GM12878 (cell line): ENCODE measurements at regions not wholly inside any gene's neighbourhood (a gene's known extent, or its start where the extent isn't known, plus 50 kb on each side); places are given as distances from the start of the nearest gene placed in this dataset.

ENCODE experiments used
- ATAC-seq: fragments of 200-7000 bp; cut with Tn5 transposase; 3 replicates; pipeline ENCODE4 v1.9.1; 2020; ENCODE audit warnings: mild to moderate bottlenecking, moderate library complexity
- BruUV-seq: library from RNA; stranded (reverse); fragments of 400-500 nt; replicated peaks from 2 replicates; lab custom pipeline; 2021; lab: Mats Ljungman, UMichigan
- CTCF ChIA-PET: fragments of 300-600 bp; sonication (Branson Sonifier 250); formaldehyde crosslinking; extraction: SDS; loops from one replicate; lab custom pipeline; 2021; ENCODE audit warnings: inconsistent platforms; lab: Yijun Ruan, JAX
- POLR2A ChIA-PET: fragments of 350-600 bp; formaldehyde crosslinking; extraction: SDS; loops from one replicate; lab custom pipeline; 2021; ENCODE audit warnings: inconsistent platforms; lab: Charles Lee
- RAD21 ChIA-PET: fragments of 300-600 bp; sonication (Branson Sonifier 250); formaldehyde crosslinking; loops from one replicate; lab custom pipeline; 2023; ENCODE audit warnings: antibody characterized with exemption; ENCODE audit not compliant: unreplicated experiment; lab: Charles Lee
- SMC1A ChIA-PET: fragments of 300-600 bp; sonication (Branson Sonifier 250); formaldehyde crosslinking; loops from one replicate; lab custom pipeline; 2023; ENCODE audit not compliant: unreplicated experiment, uncharacterized antibody; lab: Charles Lee
- DNase-seq: peaks from one replicate; pipeline ENCODE4 v3.0.0-alpha.2; 2011; ENCODE audit warnings: low read depth, low spot score
- FAIRE-seq: peaks from 3 replicates; lab custom pipeline; 2011; peaks lifted over from hg19 to GRCh38; lab: Jason Lieb, UNC
- H2AFZ ChIP-seq: 2 replicates; pipeline ENCODE4 v1.6.0; 2011; ENCODE audit warnings: low read depth, low read length, control low read depth; ENCODE audit not compliant: control insufficient read depth
- H3K27ac ChIP-seq: 2 replicates; pipeline ENCODE4 v1.5.1; 2011; ENCODE audit warnings: control low read depth; ENCODE audit not compliant: control insufficient read depth, insufficient read depth
- H3K27me3 ChIP-seq, 2 experiments: replicated peaks in 1 of 2; 2 replicates each; pipeline versions ENCODE4 v1.6.0 to v1.6.1; 2011; ENCODE audit warnings: low read length in 1 of 2; ENCODE audit not compliant: control insufficient read depth in 2 of 2, insufficient read depth in 2 of 2
- H3K36me3 ChIP-seq, 2 experiments: 2 replicates each; pipeline ENCODE4 v1.5.1; 2011; ENCODE audit warnings: low read length in 1 of 2; ENCODE audit not compliant: control insufficient read depth in 2 of 2, insufficient read depth in 2 of 2
- H3K4me1 ChIP-seq: 2 replicates; pipeline ENCODE4 v1.6.1; 2011; ENCODE audit warnings: mild to moderate bottlenecking, low read length, moderate library complexity, mixed read lengths; ENCODE audit not compliant: control insufficient read depth, insufficient read depth
- H3K4me2 ChIP-seq: 2 replicates; pipeline ENCODE4 v1.6.0; 2011; ENCODE audit warnings: control low read depth; ENCODE audit not compliant: control insufficient read depth, insufficient read depth
- H3K4me3 ChIP-seq: fragments of 200-600 bp; sonication (generic); 2 replicates; pipeline ENCODE4 v1.5.1; 2016
- H3K79me2 ChIP-seq: 2 replicates; pipeline ENCODE4 v1.6.0; 2011; ENCODE audit warnings: low read length; ENCODE audit not compliant: control insufficient read depth, insufficient read depth
- H3K9ac ChIP-seq: 2 replicates; pipeline ENCODE4 v1.8.0; 2011; ENCODE audit warnings: low read length, control low read depth, mixed read lengths; ENCODE audit not compliant: control insufficient read depth, insufficient read depth
- H3K9me3 ChIP-seq: replicated peaks from 3 replicates; pipeline ENCODE4 v1.5.1; 2011; ENCODE audit warnings: mild to moderate bottlenecking, low read length; ENCODE audit not compliant: control insufficient read depth, insufficient read depth
- H4K20me1 ChIP-seq: 2 replicates; pipeline ENCODE4 v1.6.0; 2011; ENCODE audit not compliant: control insufficient read depth, insufficient read depth
- CHD2 ChIP-seq: IDR thresholded peaks from 2 replicates; pipeline ENCODE4 v1.6.1; 2011; ENCODE audit warnings: low read depth, low read length, improper control_type of control experiment, borderline replicate concordance
- HDAC6 ChIP-seq: fragments of 200-600 bp; sonication (generic); IDR thresholded peaks from one replicate; pipeline ENCODE4 v1.8.0; 2017; ENCODE audit warnings: antibody characterized with exemption; ENCODE audit not compliant: unreplicated experiment
- NR2C2 ChIP-seq: IDR thresholded peaks from 2 replicates; pipeline ENCODE4 v1.6.1; 2011; ENCODE audit warnings: borderline replicate concordance, low read depth; ENCODE audit not compliant: control insufficient read depth, insufficient read length
- RFX5 ChIP-seq: IDR thresholded peaks from 2 replicates; pipeline ENCODE4 v1.6.1; 2011; ENCODE audit warnings: low read depth, low read length, improper control_type of control experiment
- STAT3 ChIP-seq: IDR thresholded peaks from 2 replicates; pipeline ENCODE4 v1.6.1; 2011; ENCODE audit warnings: low read depth, low read length, improper control_type of control experiment
- WGBS: methylation state at CpG from one replicate; pipeline ENCODE4 v1.1.6; 2016; ENCODE audit warnings: low lambda C conversion rate; ENCODE audit not compliant: insufficient replicate concordance, insufficient coverage; ENCODE audit errors: missing lambda C conversion rate; 5-methylcytosine and 5-hydroxymethylcytosine counted together
- in situ Hi-C: fragments of 300-500 bp; cut with MboI; formaldehyde crosslinking; loops from 9 replicates; pipeline ENCODE4 v1.14.3; 2018; ENCODE audit warnings: mixed read lengths
- intact Hi-C: fragments of 100-400 bp; cut with micrococcal nuclease; formaldehyde crosslinking; loops from one replicate; pipeline ENCODE4 v1.14.2; 2022; ENCODE audit not compliant: unreplicated experiment
- TF ChIP-seq, protein P1 (sequence below): IDR thresholded peaks from 2 replicates; pipeline ENCODE4 v1.6.1; 2011; ENCODE audit warnings: borderline replicate concordance, low read depth, mild to moderate bottlenecking, moderate library complexity, mixed read lengths, low read length; ENCODE audit not compliant: insufficient read depth; ENCODE audit errors: extremely low read length

DNA sequence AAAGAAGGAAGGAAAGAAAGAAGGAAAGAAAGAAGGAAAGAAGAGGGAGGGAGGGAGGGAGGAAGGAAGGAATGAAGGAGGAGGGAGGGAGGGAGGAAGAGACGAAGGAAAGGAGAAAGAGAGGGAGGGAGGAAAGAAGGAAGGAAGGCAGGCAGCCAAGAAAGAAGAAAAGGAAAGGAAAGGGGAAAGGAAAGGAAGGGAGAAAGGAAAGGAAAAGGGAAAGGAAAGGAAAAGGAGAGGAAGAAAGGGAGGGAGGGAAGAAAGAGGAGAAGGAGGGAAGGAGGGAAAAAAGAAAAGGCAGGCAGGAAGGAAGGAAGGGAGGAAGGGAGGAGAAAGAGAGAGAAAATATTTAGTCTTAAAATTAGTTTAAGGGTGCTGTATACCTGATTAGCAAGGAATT lies 704.1 kb downstream of the LUZP2 start:
- no peak for TF ChIP-seq STAT3
- TF ChIP-seq CHD2 = no peak
- no peak for TF ChIP-seq NR2C2
- TF ChIP-seq RFX5 = no peak
- no peak for TF ChIP-seq HDAC6
- DNase-seq (no peak), ATAC-seq (no peak), FAIRE-seq (no peak)
- no peaks in the 10 kb centered on the region for H3K9me3 ChIP-seq
- H3K27me3 ChIP-seq = no peaks in the 10 kb centered on the region
- H3K36me3 ChIP-seq = no peaks in the 10 kb centered on the region
- SMC1A ChIA-PET = no interaction called here
- RAD21 ChIA-PET = no interaction called here
- no peaks in the 10 kb centered on the region for H3K4me1 ChIP-seq
- no peak overlapping the region for H3K9ac ChIP-seq
- intact Hi-C loops = no loop called here
- no peaks in the 10 kb centered on the region for H4K20me1 ChIP-seq
- no TSS peak for BruUV-seq
- CTCF ChIA-PET = no interaction called here
- WGBS = 0% methylated on average over 1 of the region's 1 CpG
- H3K4me2 ChIP-seq = no peak overlapping the region
- no peak overlapping the region for H3K4me3 ChIP-seq
- H2AFZ ChIP-seq = no peak overlapping the region
- in situ Hi-C loops = no loop called here
- POLR2A ChIA-PET = no interaction called here
- no peaks in the 10 kb centered on the region for H3K79me2 ChIP-seq
- no peak overlapping the region for H3K27ac ChIP-seq

DNA sequence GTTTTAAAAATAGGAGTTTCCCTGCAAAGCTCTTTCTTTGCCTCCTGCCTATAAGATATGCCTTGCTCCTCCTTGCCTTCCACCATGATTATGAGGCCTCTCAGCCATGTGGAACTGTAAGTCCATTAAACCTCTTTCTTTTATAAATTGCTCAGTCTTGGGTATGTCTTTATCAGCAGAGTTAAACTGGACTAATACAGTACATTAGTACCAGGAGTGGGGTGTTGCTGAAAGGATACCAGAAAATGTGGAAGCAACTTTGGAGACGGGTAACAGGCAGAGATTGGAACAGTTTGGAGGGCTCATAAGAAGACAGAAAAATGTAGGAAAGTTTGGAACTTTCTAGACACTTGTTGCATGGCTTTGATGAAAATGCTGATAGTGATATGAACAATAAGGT lies 709.9 kb downstream of the LUZP2 start:
- H3K4me2 ChIP-seq = no peak overlapping the region
- no TSS peak for BruUV-seq
- ChIA-PET POLR2A (no interaction called here), RAD21 (no interaction called here), CTCF (no interaction called here), SMC1A (no interaction called here)
- H3K79me2 ChIP-seq = no peaks in the 10 kb centered on the region
- no peak overlapping the region for H3K4me3 ChIP-seq
- H3K36me3 ChIP-seq = no peaks in the 10 kb centered on the region
- intact Hi-C loops (no loop called here), in situ Hi-C loops (no loop called here)
- FAIRE-seq (no peak), DNase-seq (no peak), ATAC-seq (no peak)
- H3K9ac ChIP-seq = no peak overlapping the region
- no peaks in the 10 kb centered on the region for H3K27me3 ChIP-seq
- H3K4me1 ChIP-seq = no peaks in the 10 kb centered on the region
- H3K27ac ChIP-seq = no peak overlapping the region
- no peak overlapping the region for H2AFZ ChIP-seq
- 0% methylated on average over 1 of the region's 1 CpG for WGBS
- TF ChIP-seq, protein P1, sequence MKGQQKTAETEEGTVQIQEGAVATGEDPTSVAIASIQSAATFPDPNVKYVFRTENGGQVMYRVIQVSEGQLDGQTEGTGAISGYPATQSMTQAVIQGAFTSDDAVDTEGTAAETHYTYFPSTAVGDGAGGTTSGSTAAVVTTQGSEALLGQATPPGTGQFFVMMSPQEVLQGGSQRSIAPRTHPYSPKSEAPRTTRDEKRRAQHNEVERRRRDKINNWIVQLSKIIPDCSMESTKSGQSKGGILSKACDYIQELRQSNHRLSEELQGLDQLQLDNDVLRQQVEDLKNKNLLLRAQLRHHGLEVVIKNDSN = no peak
- H4K20me1 ChIP-seq = no peaks in the 10 kb centered on the region
- H3K9me3 ChIP-seq = no peaks in the 10 kb centered on the region
